MM.1S (cell line): ENCODE measurements at regions not wholly inside any gene's neighbourhood (a gene's known extent, or its start where the extent isn't known, plus 50 kb on each side); places are given as distances from the start of the nearest gene placed in this dataset.

Experiments used
- EZH2 ChIP-seq: fragments of 300-600 bp; sonication (generic); optimal IDR thresholded peaks from 2 replicates; pipeline ENCODE3; 2017; ENCODE audit warnings: low read depth, mild to moderate bottlenecking, antibody characterized with exemption, low read length, mixed read lengths
- TF ChIP-seq, protein P1 (sequence below): fragments of 300-600 bp; sonication (generic); IDR thresholded peaks from 2 replicates; pipeline ENCODE4 v1.5.1; 2016; ENCODE audit warnings: antibody characterized with exemption, low read length, mixed read lengths

DNA sequence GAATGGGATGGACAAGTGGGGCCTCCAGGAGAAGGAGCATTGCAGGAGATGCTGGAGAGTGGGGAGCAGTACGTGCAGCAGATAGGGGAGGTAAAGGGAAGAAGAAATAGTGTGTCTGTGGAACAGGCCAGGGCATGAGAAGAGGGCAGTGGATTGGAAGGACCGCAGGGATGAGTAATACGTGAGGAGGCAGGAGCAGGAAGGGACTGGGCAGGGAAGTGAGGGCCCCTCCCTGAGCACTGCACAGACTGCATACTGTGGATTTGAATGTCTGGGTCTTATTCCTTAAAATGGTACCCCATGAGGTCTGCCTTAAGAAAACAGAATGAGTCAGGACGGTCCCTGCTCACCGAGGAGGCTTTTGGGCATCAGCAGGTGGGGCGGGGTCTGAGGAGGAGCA is 210.0 kb upstream of the NDN start:
- TF ChIP-seq, protein P1, sequence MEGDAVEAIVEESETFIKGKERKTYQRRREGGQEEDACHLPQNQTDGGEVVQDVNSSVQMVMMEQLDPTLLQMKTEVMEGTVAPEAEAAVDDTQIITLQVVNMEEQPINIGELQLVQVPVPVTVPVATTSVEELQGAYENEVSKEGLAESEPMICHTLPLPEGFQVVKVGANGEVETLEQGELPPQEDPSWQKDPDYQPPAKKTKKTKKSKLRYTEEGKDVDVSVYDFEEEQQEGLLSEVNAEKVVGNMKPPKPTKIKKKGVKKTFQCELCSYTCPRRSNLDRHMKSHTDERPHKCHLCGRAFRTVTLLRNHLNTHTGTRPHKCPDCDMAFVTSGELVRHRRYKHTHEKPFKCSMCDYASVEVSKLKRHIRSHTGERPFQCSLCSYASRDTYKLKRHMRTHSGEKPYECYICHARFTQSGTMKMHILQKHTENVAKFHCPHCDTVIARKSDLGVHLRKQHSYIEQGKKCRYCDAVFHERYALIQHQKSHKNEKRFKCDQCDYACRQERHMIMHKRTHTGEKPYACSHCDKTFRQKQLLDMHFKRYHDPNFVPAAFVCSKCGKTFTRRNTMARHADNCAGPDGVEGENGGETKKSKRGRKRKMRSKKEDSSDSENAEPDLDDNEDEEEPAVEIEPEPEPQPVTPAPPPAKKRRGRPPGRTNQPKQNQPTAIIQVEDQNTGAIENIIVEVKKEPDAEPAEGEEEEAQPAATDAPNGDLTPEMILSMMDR: no peak
- no peak for TF ChIP-seq EZH2
